ENCODE measurements at regions not wholly inside any gene's neighbourhood (a gene's known extent, or its start where the extent isn't known, plus 50 kb on each side); places are given as distances from the start of the nearest gene placed in this dataset.

DNA sequence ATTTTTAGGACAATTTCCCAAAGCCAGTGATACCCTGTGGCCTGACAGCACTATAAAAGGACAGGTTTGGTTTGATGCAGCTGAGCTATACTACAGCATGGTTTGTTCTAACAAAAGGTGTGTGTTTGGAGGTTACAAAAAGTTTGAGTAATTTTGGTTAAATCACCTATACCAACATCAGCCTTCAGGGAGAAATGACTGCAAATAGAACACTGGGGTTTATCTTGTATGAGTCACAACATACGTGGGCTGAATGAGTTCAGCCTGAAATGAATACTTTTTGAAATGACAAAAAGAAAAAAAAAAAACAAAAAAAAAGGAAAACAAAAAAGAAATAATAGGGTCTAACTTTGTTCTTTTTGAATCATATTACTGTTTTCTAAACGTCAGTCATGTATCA lies 345.7 kb downstream of the CNTN3 start:
- H3K4me1 ChIP-seq (ENCODE audit: insufficient read depth, low read length, poor library complexity, severe bottlenecking) = no peaks in the 10 kb centered on the region
- ChIA-PET POLR2A (ENCODE audit: low non-redundant PET) (no interaction called here), CTCF (no interaction called here)
- no peaks in the 10 kb centered on the region for H3K9me3 ChIP-seq (ENCODE audit: low read depth, low read length, poor library complexity, severe bottlenecking)
- intact Hi-C loops (cut with micrococcal nuclease; ENCODE audit: unreplicated experiment) = no loop called here
- no peaks in the 10 kb centered on the region for H3K27me3 ChIP-seq (replicated peaks; ENCODE audit: insufficient read depth, low read depth, low read length, poor library complexity)
- H3K27ac ChIP-seq (ENCODE audit: low read depth, low read length, poor library complexity, severe bottlenecking) = no peak overlapping the region
- TF ChIP-seq, protein P1, sequence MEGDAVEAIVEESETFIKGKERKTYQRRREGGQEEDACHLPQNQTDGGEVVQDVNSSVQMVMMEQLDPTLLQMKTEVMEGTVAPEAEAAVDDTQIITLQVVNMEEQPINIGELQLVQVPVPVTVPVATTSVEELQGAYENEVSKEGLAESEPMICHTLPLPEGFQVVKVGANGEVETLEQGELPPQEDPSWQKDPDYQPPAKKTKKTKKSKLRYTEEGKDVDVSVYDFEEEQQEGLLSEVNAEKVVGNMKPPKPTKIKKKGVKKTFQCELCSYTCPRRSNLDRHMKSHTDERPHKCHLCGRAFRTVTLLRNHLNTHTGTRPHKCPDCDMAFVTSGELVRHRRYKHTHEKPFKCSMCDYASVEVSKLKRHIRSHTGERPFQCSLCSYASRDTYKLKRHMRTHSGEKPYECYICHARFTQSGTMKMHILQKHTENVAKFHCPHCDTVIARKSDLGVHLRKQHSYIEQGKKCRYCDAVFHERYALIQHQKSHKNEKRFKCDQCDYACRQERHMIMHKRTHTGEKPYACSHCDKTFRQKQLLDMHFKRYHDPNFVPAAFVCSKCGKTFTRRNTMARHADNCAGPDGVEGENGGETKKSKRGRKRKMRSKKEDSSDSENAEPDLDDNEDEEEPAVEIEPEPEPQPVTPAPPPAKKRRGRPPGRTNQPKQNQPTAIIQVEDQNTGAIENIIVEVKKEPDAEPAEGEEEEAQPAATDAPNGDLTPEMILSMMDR (conservative IDR thresholded peaks at IDR 0.05; ENCODE audit: low read depth, low read length) = no peak
- no peak for TF ChIP-seq EZH2 (IDR thresholded peaks at IDR 0.05; ENCODE audit: borderline replicate concordance, low read depth, low read length, poor library complexity, severe bottlenecking)
- no peak for DNase-seq (ENCODE audit: low spot score)
- no peaks in the 10 kb centered on the region for H3K36me3 ChIP-seq (ENCODE audit: insufficient read depth, low read length, poor library complexity, severe bottlenecking)
- BruUV-seq (replicated peaks) = no TSS peak
- no peak overlapping the region for H3K4me3 ChIP-seq (ENCODE audit: low read depth, low read length, poor library complexity, severe bottlenecking)

DNA sequence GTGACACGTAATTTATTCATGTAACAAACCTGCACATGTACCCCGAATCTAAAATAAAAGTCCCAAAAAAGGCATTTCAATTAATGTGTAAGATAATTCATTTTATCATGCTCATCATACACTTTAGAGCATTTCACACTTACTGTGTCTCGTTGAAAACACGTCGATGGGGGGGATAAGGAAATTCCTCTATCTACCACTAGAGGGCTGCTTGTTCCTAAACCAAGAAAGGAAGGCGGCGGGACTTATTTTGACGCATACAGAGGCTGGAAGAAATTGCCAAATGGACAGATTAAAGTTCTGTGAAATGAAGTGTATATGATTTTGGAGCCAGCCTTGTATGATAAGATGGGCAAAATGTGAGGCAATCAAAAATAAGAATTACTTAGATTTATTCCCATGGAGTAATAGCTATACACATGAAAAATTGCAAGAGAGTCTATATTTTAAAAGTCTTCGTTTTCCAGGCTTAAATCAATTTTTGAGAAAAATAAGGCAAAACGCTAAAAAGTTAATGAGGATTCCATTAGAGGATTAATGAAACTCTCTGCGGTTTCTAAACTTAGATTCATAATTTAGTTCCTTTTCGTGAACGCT lies 346.8 kb downstream of the CNTN3 start:
- POLR2A ChIA-PET (ENCODE audit: low non-redundant PET) = no interaction called here
- DNase-seq (ENCODE audit: low spot score) = peak; percentile 62
- H3K9me3 ChIP-seq (ENCODE audit: low read depth, low read length, poor library complexity, severe bottlenecking) = no peaks in the 10 kb centered on the region
- no peak overlapping the region for H3K27ac ChIP-seq (ENCODE audit: low read depth, low read length, poor library complexity, severe bottlenecking)
- no peaks in the 10 kb centered on the region for H3K4me1 ChIP-seq (ENCODE audit: insufficient read depth, low read length, poor library complexity, severe bottlenecking)
- H3K36me3 ChIP-seq (ENCODE audit: insufficient read depth, low read length, poor library complexity, severe bottlenecking) = no peaks in the 10 kb centered on the region
- no peak for TF ChIP-seq EZH2 (IDR thresholded peaks at IDR 0.05; ENCODE audit: borderline replicate concordance, low read depth, low read length, poor library complexity, severe bottlenecking)
- TF ChIP-seq, protein P1 (conservative IDR thresholded peaks at IDR 0.05; ENCODE audit: low read depth, low read length) = peak; percentile 61
- intact Hi-C loops (cut with micrococcal nuclease; ENCODE audit: unreplicated experiment) = loop anchor here (2.0 kb wide), 1 partner anchor 363 kb away; no protein-coding TSS in a partner anchor
- H3K4me3 ChIP-seq (ENCODE audit: low read depth, low read length, poor library complexity, severe bottlenecking) = no peak overlapping the region
- CTCF ChIA-PET = no interaction called here
- BruUV-seq (replicated peaks) = no TSS peak
- no peaks in the 10 kb centered on the region for H3K27me3 ChIP-seq (replicated peaks; ENCODE audit: insufficient read depth, low read depth, low read length, poor library complexity)

DNA sequence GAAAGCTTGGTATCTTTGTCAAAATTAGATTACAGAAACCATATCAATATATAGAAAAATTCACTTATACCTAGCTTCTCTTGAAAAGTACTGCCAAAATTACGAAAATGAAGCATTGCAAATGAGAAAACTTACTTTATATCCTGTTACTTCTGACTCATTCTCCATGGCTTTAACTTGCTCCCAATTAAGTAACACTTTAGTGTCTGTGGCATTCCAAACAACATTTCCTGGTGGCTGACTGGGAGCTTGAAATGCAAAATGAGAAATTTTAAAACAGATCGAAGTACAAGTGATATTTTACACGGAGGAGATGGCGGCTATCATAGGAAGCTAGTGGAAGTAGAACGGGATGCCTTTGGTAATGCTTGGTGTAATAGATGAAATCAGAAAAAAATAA lies 347.3 kb downstream of the CNTN3 start:
- intact Hi-C loops (cut with micrococcal nuclease; ENCODE audit: unreplicated experiment) = loop anchor here (2.0 kb wide), 1 partner anchor 364 kb away; no protein-coding TSS in a partner anchor
- H3K36me3 ChIP-seq (ENCODE audit: insufficient read depth, low read length, poor library complexity, severe bottlenecking) = no peaks in the 10 kb centered on the region
- ChIA-PET POLR2A (ENCODE audit: low non-redundant PET) (no interaction called here), CTCF (no interaction called here)
- no peak overlapping the region for H3K27ac ChIP-seq (ENCODE audit: low read depth, low read length, poor library complexity, severe bottlenecking)
- no peak overlapping the region for H3K4me3 ChIP-seq (ENCODE audit: low read depth, low read length, poor library complexity, severe bottlenecking)
- no peaks in the 10 kb centered on the region for H3K27me3 ChIP-seq (replicated peaks; ENCODE audit: insufficient read depth, low read depth, low read length, poor library complexity)
- BruUV-seq (replicated peaks) = no TSS peak
- no peak for DNase-seq (ENCODE audit: low spot score)
- no peaks in the 10 kb centered on the region for H3K9me3 ChIP-seq (ENCODE audit: low read depth, low read length, poor library complexity, severe bottlenecking)
- TF ChIP-seq EZH2 (IDR thresholded peaks at IDR 0.05; ENCODE audit: borderline replicate concordance, low read depth, low read length, poor library complexity, severe bottlenecking) = no peak
- TF ChIP-seq, protein P1 (conservative IDR thresholded peaks at IDR 0.05; ENCODE audit: low read depth, low read length) = no peak
- no peaks in the 10 kb centered on the region for H3K4me1 ChIP-seq (ENCODE audit: insufficient read depth, low read length, poor library complexity, severe bottlenecking)
